HepG2 (cell line): ENCODE measurements at regions not wholly inside any gene's neighbourhood (a gene's known extent, or its start where the extent isn't known, plus 50 kb on each side); places are given as distances from the start of the nearest gene placed in this dataset.

Source experiments
- ATAC-seq: fragments of 200-7000 bp; cut with Tn5 transposase; 3 replicates; pipeline ENCODE4 v1.9.1; 2020; ENCODE audit warnings: mild to moderate bottlenecking, moderate library complexity
- BruUV-seq: library from RNA; stranded (reverse); fragments of 400-500 nt; replicated peaks from 2 replicates; lab custom pipeline; 2021; lab: Mats Ljungman, UMichigan
- CTCF ChIA-PET: fragments of 300-600 bp; formaldehyde crosslinking; extraction: SDS; loops from one replicate; lab custom pipeline; 2021; ENCODE audit warnings: low total read pairs, inconsistent platforms, low intra/inter-chr PET ratio; lab: Yijun Ruan, JAX
- POLR2A ChIA-PET: fragments of 350-600 bp; sonication (Branson Sonifier 250); formaldehyde crosslinking; loops from one replicate; lab custom pipeline; 2020; ENCODE audit warnings: antibody characterized with exemption, inconsistent platforms; lab: Yijun Ruan, JAX
- DNase-seq: peaks from one replicate; pipeline ENCODE4 v3.0.0-alpha.2; 2015; ENCODE audit warnings: low spot score
- FAIRE-seq: peaks from 3 replicates; lab custom pipeline; 2011; peaks lifted over from hg19 to GRCh38; lab: Jason Lieb, UNC
- H2AFZ ChIP-seq: one replicate; pipeline ENCODE4 v1.6.1; 2011; ENCODE audit warnings: low read length, inconsistent platforms
- H3K27ac ChIP-seq: fragments of 300-600 bp; 3 replicates; pipeline ENCODE4 v1.8.0; 2011; ENCODE audit warnings: mixed run types, mild to moderate bottlenecking, mixed read lengths, low read length, inconsistent platforms; ENCODE audit not compliant: insufficient read depth; ENCODE audit errors: extremely low read length
- H3K27me3 ChIP-seq, 2 experiments: fragments of 200-600 bp in 1 of 2; 2 replicates in 1 of 2; 3 replicates in 1 of 2; pipeline versions ENCODE4 v1.6.0 to v1.8.0; 2011; ENCODE audit warnings: low read length in 2 of 2, mild to moderate bottlenecking in 2 of 2, moderate library complexity in 2 of 2, inconsistent platforms in 1 of 2; ENCODE audit not compliant: insufficient read depth in 2 of 2, control insufficient read depth in 1 of 2
- H3K36me3 ChIP-seq, 2 experiments: fragments of 200-600 bp in 1 of 2; replicated peaks in 1 of 2; 2 replicates in 1 of 2; 3 replicates in 1 of 2; pipeline versions ENCODE4 v1.5.1 to v1.8.0; 2011; ENCODE audit warnings: low read length in 2 of 2, inconsistent platforms in 1 of 2; ENCODE audit not compliant: insufficient read depth in 2 of 2, control insufficient read depth in 1 of 2
- H3K4me1 ChIP-seq: 2 replicates; pipeline ENCODE4 v1.5.1; 2012; ENCODE audit warnings: low read length, inconsistent platforms; ENCODE audit not compliant: insufficient read depth
- H3K4me2 ChIP-seq: 2 replicates; pipeline ENCODE4 v1.6.0; 2011; ENCODE audit warnings: low read depth, low read length, inconsistent platforms
- H3K4me3 ChIP-seq, 3 experiments: fragments of 200-600 bp in 1 of 3; sonication (generic), shearing (Covaris generic) in 1 of 3; replicated peaks in 1 of 3; 2 replicates each; pipeline ENCODE4 v1.5.1; 2011 to 2016; ENCODE audit warnings: low read length in 3 of 3, inconsistent platforms in 2 of 3, low read depth in 2 of 3, mild to moderate bottlenecking in 2 of 3, control low read depth in 1 of 3, mixed read lengths in 1 of 3; ENCODE audit not compliant: insufficient read depth in 1 of 3
- H3K79me2 ChIP-seq: one replicate; pipeline ENCODE4 v1.6.1; 2011; ENCODE audit warnings: low read length, inconsistent platforms; ENCODE audit not compliant: insufficient read depth
- H3K9ac ChIP-seq: 2 replicates; pipeline ENCODE4 v1.6.0; 2011; ENCODE audit warnings: mild to moderate bottlenecking, low read depth, low read length, inconsistent platforms; ENCODE audit not compliant: insufficient read depth
- H3K9me3 ChIP-seq: 2 replicates; pipeline ENCODE4 v1.5.1; 2012; ENCODE audit warnings: mild to moderate bottlenecking, low read length
- H4K20me1 ChIP-seq: 2 replicates; pipeline ENCODE4 v1.6.0; 2011; ENCODE audit warnings: inconsistent platforms, mild to moderate bottlenecking, low read length, moderate library complexity; ENCODE audit not compliant: insufficient read depth
- ELF4 ChIP-seq: sonication (generic); formaldehyde crosslinking; IDR thresholded peaks from 2 replicates; pipeline ENCODE4 v1.5.0; 2020; ENCODE audit warnings: missing genetic modification reagents, mild to moderate bottlenecking, moderate library complexity, borderline replicate concordance
- FIP1L1 ChIP-seq: fragments of 200-400 bp; formaldehyde crosslinking; IDR thresholded peaks from 2 replicates; pipeline ENCODE4 v1.6.1; 2018; ENCODE audit warnings: low read depth, mild to moderate bottlenecking, low read length, moderate library complexity, borderline replicate concordance; ENCODE audit not compliant: insufficient read depth
- FOXC1 ChIP-seq: sonication (generic); formaldehyde crosslinking; IDR thresholded peaks from 2 replicates; pipeline ENCODE4 v1.8.0; 2022; ENCODE audit warnings: mild to moderate bottlenecking, missing genetic modification reagents, borderline replicate concordance
- RBM22 ChIP-seq: fragments of 200-400 bp; formaldehyde crosslinking; optimal IDR thresholded peaks from 2 replicates; pipeline ENCODE3; 2017; ENCODE audit warnings: mild to moderate bottlenecking, low read length, moderate library complexity
- TAF1 ChIP-seq: sonication (generic); formaldehyde crosslinking; IDR thresholded peaks from 2 replicates; pipeline ENCODE4 v1.4.0; 2020; ENCODE audit warnings: missing genetic modification reagents
- TBP ChIP-seq: sonication (generic); formaldehyde crosslinking; IDR thresholded peaks from 2 replicates; pipeline ENCODE4 v1.5.0; 2020; ENCODE audit warnings: missing genetic modification reagents
- ZBTB44 ChIP-seq: sonication (generic); formaldehyde crosslinking; IDR thresholded peaks from 2 replicates; pipeline ENCODE4 v1.4.0; 2020; ENCODE audit warnings: missing genetic modification reagents
- ZNF333 ChIP-seq: sonication (generic); formaldehyde crosslinking; IDR thresholded peaks from 2 replicates; pipeline ENCODE4 v1.4.0; 2020; ENCODE audit warnings: mild to moderate bottlenecking, missing genetic modification reagents, borderline replicate concordance
- ZNF670 ChIP-seq: sonication (generic); formaldehyde crosslinking; IDR thresholded peaks from 2 replicates; pipeline ENCODE4 v1.8.0; 2022; ENCODE audit warnings: mild to moderate bottlenecking, missing genetic modification reagents, borderline replicate concordance
- ZNF768 ChIP-seq: sonication (generic); formaldehyde crosslinking; IDR thresholded peaks from 2 replicates; pipeline ENCODE4 v1.4.0; 2020; ENCODE audit warnings: missing genetic modification reagents
- WGBS: methylation state at CpG from one replicate; pipeline ENCODE4 v1.1.6; 2017; ENCODE audit warnings: low lambda C conversion rate; 5-methylcytosine and 5-hydroxymethylcytosine counted together
- in situ Hi-C: cut with HindIII; loops from 2 replicates; pipeline ENCODE4 v1.10.0; 2017; ENCODE audit warnings: low pct_unique_long_range_greater_than_20kb; ENCODE audit not compliant: extremely low pct_ligation_motif_present
- intact Hi-C: fragments of 100-400 bp; cut with micrococcal nuclease; formaldehyde crosslinking; loops from one replicate; pipeline ENCODE4 v1.10.0; 2022; ENCODE audit not compliant: unreplicated experiment

GRCh38 chr9:22595805-22596204 lies 149.2 kb downstream of the DMRTA1 start:
- Histone ChIP-seq H2AFZ (no peak overlapping the region), H3K4me2 (no peak overlapping the region), H4K20me1 (no peaks in the 10 kb centered on the region), H3K9me3 (peaks cover 23% of the 10 kb centered on the region; the same call in 1 of the 2 replicates), H3K4me1 (no peaks in the 10 kb centered on the region), H3K27ac (no peak overlapping the region), H3K36me3 (no peaks in the 10 kb centered on the region), H3K27me3 (no peaks in the 10 kb centered on the region), H3K4me3 (no peak overlapping the region), H3K79me2 (no peaks in the 10 kb centered on the region), H3K9ac (no peak overlapping the region)
- POLR2A ChIA-PET: no interaction called here
- CTCF ChIA-PET: no interaction called here
- in situ Hi-C loops: no loop called here
- no peak for DNase-seq
- FAIRE-seq: no peak
- 35% methylated on average over 3 of the region's 3 CpGs for WGBS
- TF ChIP-seq ZNF333 (CRISPR knock-in tag): no peak
- TF ChIP-seq FOXC1 (CRISPR knock-in tag): no peak
- TF ChIP-seq ZNF670 (CRISPR knock-in tag): no peak
- no peak for TF ChIP-seq RBM22
- TF ChIP-seq ZBTB44 (CRISPR knock-in tag): no peak
- no peak for TF ChIP-seq FIP1L1
- TF ChIP-seq ZNF768 (CRISPR knock-in tag): no peak
- no TSS peak for BruUV-seq
- ATAC-seq: no peak
- intact Hi-C loops: no loop called here

GRCh38 chr9:22617156-22617555 lies 170.5 kb downstream of the DMRTA1 start:
- Histone ChIP-seq H3K4me2 (no peak overlapping the region), H3K9me3 (peaks cover 71% of the 10 kb centered on the region), H4K20me1 (no peaks in the 10 kb centered on the region), H3K4me3 (no peak overlapping the region), H2AFZ (no peak overlapping the region), H3K27me3 (no peaks in the 10 kb centered on the region), H3K9ac (no peak overlapping the region), H3K27ac (no peak overlapping the region), H3K4me1 (no peaks in the 10 kb centered on the region), H3K79me2 (no peaks in the 10 kb centered on the region), H3K36me3 (no peaks in the 10 kb centered on the region)
- WGBS: 5% methylated on average over 1 of the region's 2 CpGs
- FAIRE-seq (no peak), ATAC-seq (no peak), DNase-seq (no peak)
- in situ Hi-C loops (no loop called here), intact Hi-C loops (no loop called here)
- CTCF ChIA-PET: no interaction called here
- TF ChIP-seq TBP: no peak
- no peak for TF ChIP-seq TAF1 (CRISPR knock-in tag)
- TF ChIP-seq ELF4 (CRISPR knock-in tag): no peak
- POLR2A ChIA-PET: no interaction called here
- BruUV-seq: no TSS peak
